SK-N-SH treated with all-trans-retinoic acid at 6 μM for 48 hours (cell line): ENCODE measurements at regions not wholly inside any gene's neighbourhood (a gene's known extent, or its start where the extent isn't known, plus 50 kb on each side); places are given as distances from the start of the nearest gene placed in this dataset.
"Not testable (repeated sequence)": the region's sequence is repeated elsewhere in the genome, so short reads cannot be mapped to it uniquely, and the experiment has no call there.

Experiments
- ATAC-seq: fragments of 200-7000 bp; cut with Tn5 transposase; 3 replicates; pipeline ENCODE4 v1.9.1; 2020; ENCODE audit warnings: mild to moderate bottlenecking, moderate library complexity
- ARNTL ChIP-seq: fragments of 450-650 bp; formaldehyde crosslinking; IDR thresholded peaks from 2 replicates; pipeline ENCODE4 v1.5.0; 2020; ENCODE audit warnings: low read depth, mild to moderate bottlenecking, moderate library complexity, borderline replicate concordance
- BACH2 ChIP-seq: fragments of 250-450 bp; sonication (Bioruptor Pico); IDR thresholded peaks from 2 replicates; pipeline ENCODE4 v1.9.0; 2021; ENCODE audit warnings: mild to moderate bottlenecking, borderline replicate concordance
- CSDC2 ChIP-seq: fragments of 250-450 bp; sonication (Bioruptor Pico); IDR thresholded peaks from 2 replicates; pipeline ENCODE4 v1.5.0; 2020; ENCODE audit warnings: mild to moderate bottlenecking, moderate library complexity
- ESRRG ChIP-seq: fragments of 250-450 bp; sonication (Bioruptor Pico); IDR thresholded peaks from 2 replicates; pipeline ENCODE4 v1.6.1; 2021; ENCODE audit warnings: mild to moderate bottlenecking
- ISL1 ChIP-seq: fragments of 250-450 bp; sonication (Bioruptor Pico); IDR thresholded peaks from 2 replicates; pipeline ENCODE4 v2.1.2; 2022; ENCODE audit warnings: mild to moderate bottlenecking, moderate library complexity
- PPARA ChIP-seq: fragments of 250-450 bp; sonication (Bioruptor Pico); IDR thresholded peaks from 2 replicates; pipeline ENCODE4 v1.5.0; 2020; ENCODE audit warnings: mild to moderate bottlenecking, borderline replicate concordance
- RARB ChIP-seq: fragments of 250-450 bp; sonication (Bioruptor Pico); IDR thresholded peaks from 2 replicates; pipeline ENCODE4 v1.8.0; 2021; ENCODE audit warnings: mild to moderate bottlenecking, moderate library complexity
- SNAI2 ChIP-seq: fragments of 250-450 bp; sonication (Bioruptor Pico); IDR thresholded peaks from 2 replicates; pipeline ENCODE4 v1.5.0; 2020; ENCODE audit warnings: mild to moderate bottlenecking, moderate library complexity
- TCF4 ChIP-seq: fragments of 250-450 bp; sonication (Bioruptor Pico); IDR thresholded peaks from 2 replicates; pipeline ENCODE4 v1.8.0; 2021; ENCODE audit warnings: mild to moderate bottlenecking, moderate library complexity, borderline replicate concordance
- TOX ChIP-seq: fragments of 250-450 bp; sonication (Bioruptor Pico); IDR thresholded peaks from 2 replicates; pipeline ENCODE4 v1.8.0; 2021; ENCODE audit warnings: mild to moderate bottlenecking, moderate library complexity, borderline replicate concordance
- ZC3H10 ChIP-seq: fragments of 250-450 bp; sonication (Bioruptor Pico); IDR thresholded peaks from 2 replicates; pipeline ENCODE4 v1.5.1; 2021; ENCODE audit warnings: mild to moderate bottlenecking, moderate library complexity
- ZFP3 ChIP-seq: fragments of 250-450 bp; sonication (Bioruptor Pico); IDR thresholded peaks from 2 replicates; pipeline ENCODE4 v1.5.0; 2020; ENCODE audit warnings: mild to moderate bottlenecking, moderate library complexity
- ZFP30 ChIP-seq: fragments of 450-650 bp; formaldehyde crosslinking; IDR thresholded peaks from 2 replicates; pipeline ENCODE4 v1.5.0; 2022; ENCODE audit warnings: mild to moderate bottlenecking, moderate library complexity
- ZNF8 ChIP-seq: fragments of 450-650 bp; formaldehyde crosslinking; IDR thresholded peaks from 2 replicates; pipeline ENCODE4 v1.5.0; 2020; ENCODE audit warnings: mild to moderate bottlenecking, moderate library complexity
- TF ChIP-seq, protein P1 (sequence below): fragments of 250-450 bp; sonication (Bioruptor Pico); IDR thresholded peaks from 2 replicates; pipeline ENCODE4 v1.5.0; 2020; ENCODE audit warnings: mild to moderate bottlenecking, moderate library complexity
- TF ChIP-seq, protein P2 (sequence below): fragments of 250-450 bp; sonication (Bioruptor Pico); IDR thresholded peaks from 2 replicates; pipeline ENCODE4 v1.5.1; 2020; ENCODE audit warnings: low read depth, mild to moderate bottlenecking, moderate library complexity
- TF ChIP-seq, protein P3 (sequence below): fragments of 250-450 bp; sonication (Bioruptor Pico); IDR thresholded peaks from 2 replicates; pipeline ENCODE4 v1.8.0; 2020; ENCODE audit warnings: mild to moderate bottlenecking, moderate library complexity, borderline replicate concordance

DNA sequence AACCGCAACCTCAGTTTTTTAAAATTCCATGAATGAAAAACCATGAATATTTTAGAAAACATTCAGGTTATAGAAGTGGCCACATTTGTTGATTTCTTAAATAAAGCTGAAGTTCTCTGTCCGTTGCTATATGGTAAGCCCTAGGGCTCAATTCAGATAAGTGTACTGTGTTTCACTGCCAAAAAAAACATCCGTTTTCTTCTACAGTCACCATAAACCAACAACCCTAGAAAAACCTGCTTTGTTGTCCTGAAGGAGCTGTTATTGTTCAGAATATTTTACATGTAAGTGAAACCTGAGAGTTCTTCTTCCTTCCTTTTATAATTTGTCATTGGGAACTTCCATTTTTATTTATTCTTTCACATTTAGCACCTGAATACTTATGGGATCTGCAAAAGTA is 274.1 kb downstream of the TFAP2A start (continued):
- TF ChIP-seq, protein P1, sequence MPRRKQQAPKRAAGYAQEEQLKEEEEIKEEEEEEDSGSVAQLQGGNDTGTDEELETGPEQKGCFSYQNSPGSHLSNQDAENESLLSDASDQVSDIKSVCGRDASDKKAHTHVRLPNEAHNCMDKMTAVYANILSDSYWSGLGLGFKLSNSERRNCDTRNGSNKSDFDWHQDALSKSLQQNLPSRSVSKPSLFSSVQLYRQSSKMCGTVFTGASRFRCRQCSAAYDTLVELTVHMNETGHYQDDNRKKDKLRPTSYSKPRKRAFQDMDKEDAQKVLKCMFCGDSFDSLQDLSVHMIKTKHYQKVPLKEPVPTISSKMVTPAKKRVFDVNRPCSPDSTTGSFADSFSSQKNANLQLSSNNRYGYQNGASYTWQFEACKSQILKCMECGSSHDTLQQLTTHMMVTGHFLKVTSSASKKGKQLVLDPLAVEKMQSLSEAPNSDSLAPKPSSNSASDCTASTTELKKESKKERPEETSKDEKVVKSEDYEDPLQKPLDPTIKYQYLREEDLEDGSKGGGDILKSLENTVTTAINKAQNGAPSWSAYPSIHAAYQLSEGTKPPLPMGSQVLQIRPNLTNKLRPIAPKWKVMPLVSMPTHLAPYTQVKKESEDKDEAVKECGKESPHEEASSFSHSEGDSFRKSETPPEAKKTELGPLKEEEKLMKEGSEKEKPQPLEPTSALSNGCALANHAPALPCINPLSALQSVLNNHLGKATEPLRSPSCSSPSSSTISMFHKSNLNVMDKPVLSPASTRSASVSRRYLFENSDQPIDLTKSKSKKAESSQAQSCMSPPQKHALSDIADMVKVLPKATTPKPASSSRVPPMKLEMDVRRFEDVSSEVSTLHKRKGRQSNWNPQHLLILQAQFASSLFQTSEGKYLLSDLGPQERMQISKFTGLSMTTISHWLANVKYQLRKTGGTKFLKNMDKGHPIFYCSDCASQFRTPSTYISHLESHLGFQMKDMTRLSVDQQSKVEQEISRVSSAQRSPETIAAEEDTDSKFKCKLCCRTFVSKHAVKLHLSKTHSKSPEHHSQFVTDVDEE (CRISPR knock-in tag), result no peak
- TF ChIP-seq BACH2 (CRISPR knock-in tag) (no peak), CSDC2 (CRISPR knock-in tag) (no peak), TOX (CRISPR knock-in tag) (no peak), ZFP3 (CRISPR knock-in tag) (no peak), ZC3H10 (CRISPR knock-in tag) (no peak), RARB (CRISPR knock-in tag) (no peak), TCF4 (no peak), ZFP30 (CRISPR knock-in tag) (no peak), ARNTL (CRISPR knock-in tag) (no peak)

DNA sequence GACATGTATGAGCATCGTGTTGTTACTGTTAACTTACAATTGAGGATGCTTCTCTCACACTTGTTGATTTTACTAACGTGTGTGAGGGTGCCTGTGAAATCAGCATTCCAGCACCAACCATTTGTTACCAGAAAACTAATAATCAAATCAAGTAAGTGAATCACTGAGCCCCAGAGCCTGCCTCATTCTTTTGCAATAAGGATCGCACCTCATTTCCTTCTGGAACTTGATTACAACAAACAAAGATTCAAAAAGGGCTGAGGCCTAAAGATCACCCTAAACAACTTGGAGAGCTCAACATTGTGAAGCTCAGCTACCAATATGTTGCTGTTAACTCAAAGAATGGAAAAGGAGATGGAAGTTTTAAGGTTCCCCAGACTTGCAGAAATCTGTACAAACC is 274.7 kb downstream of the TFAP2A start:
- ATAC-seq, result no peak

DNA sequence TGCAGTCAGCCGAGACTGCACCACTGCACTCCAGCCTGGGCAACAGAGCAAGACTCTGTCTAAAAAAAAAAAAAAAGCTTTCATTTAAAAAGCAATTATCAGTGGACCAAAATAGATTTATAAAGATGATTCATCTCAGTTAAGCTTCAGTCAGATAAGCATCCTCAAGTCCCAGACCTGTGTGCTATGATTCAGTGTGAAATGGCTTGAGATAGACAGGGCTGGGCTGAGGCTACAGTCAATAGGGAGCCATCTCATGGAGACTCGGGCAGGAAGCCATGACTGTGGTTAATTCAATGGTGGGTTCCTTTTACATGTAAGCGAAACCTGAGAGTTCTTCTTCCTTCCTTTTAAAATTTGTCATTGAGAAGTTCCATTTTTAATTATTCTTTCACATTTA is 276.0 kb downstream of the TFAP2A start:
- ATAC-seq, result no peak
- TF ChIP-seq ZFP3 (CRISPR knock-in tag) (no peak), ISL1 (CRISPR knock-in tag) (no peak), ESRRG (CRISPR knock-in tag) (no peak), SNAI2 (CRISPR knock-in tag) (no peak), ZC3H10 (CRISPR knock-in tag) (no peak)
- TF ChIP-seq, protein P2, sequence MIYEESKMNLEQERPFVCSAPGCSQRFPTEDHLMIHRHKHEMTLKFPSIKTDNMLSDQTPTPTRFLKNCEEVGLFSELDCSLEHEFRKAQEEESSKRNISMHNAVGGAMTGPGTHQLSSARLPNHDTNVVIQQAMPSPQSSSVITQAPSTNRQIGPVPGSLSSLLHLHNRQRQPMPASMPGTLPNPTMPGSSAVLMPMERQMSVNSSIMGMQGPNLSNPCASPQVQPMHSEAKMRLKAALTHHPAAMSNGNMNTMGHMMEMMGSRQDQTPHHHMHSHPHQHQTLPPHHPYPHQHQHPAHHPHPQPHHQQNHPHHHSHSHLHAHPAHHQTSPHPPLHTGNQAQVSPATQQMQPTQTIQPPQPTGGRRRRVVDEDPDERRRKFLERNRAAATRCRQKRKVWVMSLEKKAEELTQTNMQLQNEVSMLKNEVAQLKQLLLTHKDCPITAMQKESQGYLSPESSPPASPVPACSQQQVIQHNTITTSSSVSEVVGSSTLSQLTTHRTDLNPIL (CRISPR knock-in tag), result no peak

More for the DNA sequence above, 274.7 kb downstream of the TFAP2A start:
- TF ChIP-seq RARB (CRISPR knock-in tag) (no peak), CSDC2 (CRISPR knock-in tag) (no peak)
- TF ChIP-seq, protein P3, sequence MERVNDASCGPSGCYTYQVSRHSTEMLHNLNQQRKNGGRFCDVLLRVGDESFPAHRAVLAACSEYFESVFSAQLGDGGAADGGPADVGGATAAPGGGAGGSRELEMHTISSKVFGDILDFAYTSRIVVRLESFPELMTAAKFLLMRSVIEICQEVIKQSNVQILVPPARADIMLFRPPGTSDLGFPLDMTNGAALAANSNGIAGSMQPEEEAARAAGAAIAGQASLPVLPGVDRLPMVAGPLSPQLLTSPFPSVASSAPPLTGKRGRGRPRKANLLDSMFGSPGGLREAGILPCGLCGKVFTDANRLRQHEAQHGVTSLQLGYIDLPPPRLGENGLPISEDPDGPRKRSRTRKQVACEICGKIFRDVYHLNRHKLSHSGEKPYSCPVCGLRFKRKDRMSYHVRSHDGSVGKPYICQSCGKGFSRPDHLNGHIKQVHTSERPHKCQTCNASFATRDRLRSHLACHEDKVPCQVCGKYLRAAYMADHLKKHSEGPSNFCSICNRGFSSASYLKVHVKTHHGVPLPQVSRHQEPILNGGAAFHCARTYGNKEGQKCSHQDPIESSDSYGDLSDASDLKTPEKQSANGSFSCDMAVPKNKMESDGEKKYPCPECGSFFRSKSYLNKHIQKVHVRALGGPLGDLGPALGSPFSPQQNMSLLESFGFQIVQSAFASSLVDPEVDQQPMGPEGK (CRISPR knock-in tag), result no peak

DNA sequence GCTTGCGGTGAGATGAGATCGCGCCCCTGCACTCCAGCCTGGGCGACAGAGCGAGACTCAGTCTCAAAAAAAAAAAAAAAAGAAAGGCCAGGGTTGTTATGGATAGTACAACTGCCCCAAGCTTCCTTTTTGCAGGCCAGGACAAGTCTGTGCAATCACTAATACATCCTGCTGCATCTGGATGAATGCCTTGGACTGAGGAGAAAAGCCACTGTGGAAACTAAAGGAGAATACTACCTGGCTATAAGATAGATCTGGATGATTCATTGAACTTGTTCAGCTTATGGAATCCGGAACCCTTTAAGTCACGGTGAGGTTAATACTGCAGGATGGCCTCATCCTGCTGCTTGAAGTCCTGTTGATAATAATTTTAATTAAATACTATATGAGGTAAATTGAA is 278.2 kb downstream of the TFAP2A start:
- ATAC-seq, result no peak
- TF ChIP-seq ZFP30 (CRISPR knock-in tag) (no peak), ARNTL (CRISPR knock-in tag) (no peak)

DNA sequence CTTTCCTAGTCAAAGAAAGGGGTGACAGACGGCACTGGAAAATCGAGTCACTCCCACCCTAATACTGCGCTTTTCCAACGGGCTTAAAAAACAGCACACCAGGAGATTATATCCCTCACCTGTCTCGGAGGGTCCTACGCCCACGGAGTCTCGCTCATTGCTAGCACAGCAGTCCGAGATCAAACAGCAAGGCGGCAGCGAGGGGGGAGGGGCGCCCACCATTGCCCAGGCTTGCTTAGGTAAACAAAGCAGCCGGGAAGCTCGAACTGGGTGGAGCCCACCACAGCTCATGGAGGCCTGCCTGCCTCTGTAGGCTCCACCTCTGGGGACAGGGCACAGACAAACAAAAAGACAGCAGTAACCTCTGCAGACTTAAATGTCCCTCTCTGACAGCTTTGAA is 280.7 kb downstream of the TFAP2A start:
- not testable (repeated sequence) for ATAC-seq

DNA sequence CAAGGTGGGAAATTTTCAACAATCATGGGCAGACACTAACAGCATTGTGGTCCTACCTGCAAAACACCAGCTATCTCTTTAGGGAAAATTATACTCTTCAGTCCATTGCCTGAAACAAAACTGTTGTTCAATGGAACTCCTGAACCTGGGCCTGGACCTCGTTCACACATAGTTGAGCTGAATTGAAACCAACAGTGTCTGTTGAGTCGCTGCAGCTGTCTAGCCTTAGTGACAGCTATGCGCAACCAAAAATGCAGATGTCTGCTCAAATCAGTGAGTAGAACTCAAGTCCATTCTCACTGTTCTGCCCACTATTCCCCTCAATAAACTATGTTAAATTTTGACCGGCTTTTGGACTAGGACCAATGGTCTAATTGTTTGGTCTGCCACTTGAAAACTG is 286.2 kb downstream of the TFAP2A start:
- TF ChIP-seq TOX (CRISPR knock-in tag) (no peak), PPARA (CRISPR knock-in tag) (no peak), ARNTL (CRISPR knock-in tag) (no peak), RARB (CRISPR knock-in tag) (no peak), ZFP3 (CRISPR knock-in tag) (no peak), BACH2 (CRISPR knock-in tag) (no peak), TCF4 (no peak), ISL1 (CRISPR knock-in tag) (no peak), ZNF8 (CRISPR knock-in tag) (no peak)
- TF ChIP-seq, protein P1 (CRISPR knock-in tag), result no peak
- TF ChIP-seq, protein P2 (CRISPR knock-in tag), result no peak
- ATAC-seq, result no peak
